ENCODE measurements at regions not wholly inside any gene's neighbourhood (a gene's known extent, or its start where the extent isn't known, plus 50 kb on each side); places are given as distances from the start of the nearest gene placed in this dataset.

DNA sequence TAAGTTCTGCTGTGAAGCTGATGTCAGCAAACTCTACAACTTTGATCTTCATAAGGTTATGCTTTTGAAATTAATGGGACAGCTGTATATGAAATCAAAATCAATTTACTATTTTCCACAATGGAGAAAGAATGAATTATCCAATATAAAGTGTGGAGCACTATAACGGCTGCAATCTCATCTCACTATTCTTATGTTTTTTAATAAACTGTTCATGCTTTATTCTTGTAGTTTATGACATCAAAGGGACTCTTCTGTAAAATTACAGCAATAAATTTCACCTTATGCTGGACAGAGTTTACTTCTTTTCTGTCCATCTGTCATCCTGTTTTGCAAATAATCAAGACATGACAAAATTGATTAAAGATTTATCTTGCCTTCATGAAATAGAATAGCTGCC lies 192.5 kb downstream of the TECRL start:
- no peak for TF ChIP-seq CTCF (IDR thresholded peaks at IDR 0.05; ENCODE audit: borderline replicate concordance, control extremely low read depth, extremely low read depth, insufficient read depth, missing control alignments)
- no peak for DNase-seq (ENCODE audit: low spot score)
- in situ Hi-C loops (cut with MboI; ENCODE audit: low sequenced_read_pairs, unreplicated experiment): no loop called here

DNA sequence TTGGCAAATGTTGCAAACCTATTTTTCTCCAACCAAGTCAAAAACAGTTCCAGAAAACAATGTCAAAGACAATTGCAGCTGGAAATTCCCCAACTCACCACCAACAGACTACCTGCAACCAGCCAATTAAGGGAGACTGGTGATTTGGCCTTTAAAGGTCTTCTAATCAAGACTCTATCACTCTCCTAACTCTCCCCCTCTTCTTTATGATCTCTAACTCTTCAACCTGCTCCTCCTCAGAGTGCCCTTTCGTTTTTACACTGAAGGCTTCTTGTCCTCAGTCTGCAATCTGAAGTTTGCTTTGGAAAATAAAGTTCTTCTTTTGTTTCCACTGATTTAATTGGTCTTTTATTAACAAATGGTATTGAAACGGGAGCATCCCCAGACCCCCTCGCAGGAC lies 203.9 kb downstream of the TECRL start:
- TF ChIP-seq CTCF (IDR thresholded peaks at IDR 0.05; ENCODE audit: borderline replicate concordance, control extremely low read depth, extremely low read depth, insufficient read depth, missing control alignments): no peak
- in situ Hi-C loops (cut with MboI; ENCODE audit: low sequenced_read_pairs, unreplicated experiment): no loop called here
- no peak for DNase-seq (ENCODE audit: low spot score)

- no peak for TF ChIP-seq CTCF (IDR thresholded peaks at IDR 0.05; ENCODE audit: borderline replicate concordance, control extremely low read depth, extremely low read depth, insufficient read depth, missing control alignments)
- no peak for DNase-seq (ENCODE audit: low spot score)
- in situ Hi-C loops (cut with MboI; ENCODE audit: low sequenced_read_pairs, unreplicated experiment): no loop called here
Measured at GRCh38 chr4:64200001-64200555, 209.2 kb downstream of the TECRL start.

GRCh38 chr4:64195582-64195981 lies 213.7 kb downstream of the TECRL start:
- no peak for DNase-seq (ENCODE audit: low spot score)
- TF ChIP-seq CTCF (IDR thresholded peaks at IDR 0.05; ENCODE audit: borderline replicate concordance, control extremely low read depth, extremely low read depth, insufficient read depth, missing control alignments): no peak
- in situ Hi-C loops (cut with MboI; ENCODE audit: low sequenced_read_pairs, unreplicated experiment): no loop called here

DNA sequence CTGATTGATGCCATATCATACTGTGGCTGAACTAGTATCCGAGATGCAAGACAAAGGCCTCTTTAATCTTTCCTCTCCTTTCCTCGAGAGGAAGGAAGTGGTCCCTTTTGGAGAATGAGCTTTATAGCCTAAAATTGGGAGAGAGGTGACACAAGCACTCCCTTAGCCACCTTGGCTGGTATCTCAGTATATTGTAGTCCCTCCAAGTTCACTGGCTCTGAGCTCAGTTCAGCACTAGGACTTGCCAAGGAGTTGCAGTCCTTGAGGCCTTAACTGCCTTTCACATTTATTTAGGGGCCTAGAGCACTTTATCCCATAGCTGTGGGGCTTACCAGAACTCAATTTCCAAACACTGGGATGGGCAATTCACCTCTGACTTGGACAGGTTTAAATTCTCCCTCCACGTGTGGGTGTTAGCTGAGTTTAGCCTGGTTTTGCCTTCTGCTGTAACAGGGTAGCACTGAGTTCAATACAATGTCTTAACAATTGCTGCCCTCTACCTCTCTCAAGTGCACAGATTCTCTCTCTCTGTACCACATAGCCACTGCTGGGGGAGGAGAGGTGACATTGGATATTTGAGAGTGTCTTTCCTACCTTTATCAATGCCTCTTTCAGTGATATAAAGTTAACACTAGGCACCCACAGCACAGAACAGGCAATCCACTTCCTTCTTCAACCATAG lies 216.4 kb downstream of the TECRL start:
- TF ChIP-seq CTCF (IDR thresholded peaks at IDR 0.05; ENCODE audit: borderline replicate concordance, control extremely low read depth, extremely low read depth, insufficient read depth, missing control alignments): no peak
- in situ Hi-C loops (cut with MboI; ENCODE audit: low sequenced_read_pairs, unreplicated experiment): no loop called here
- no peak for DNase-seq (ENCODE audit: low spot score)

DNA sequence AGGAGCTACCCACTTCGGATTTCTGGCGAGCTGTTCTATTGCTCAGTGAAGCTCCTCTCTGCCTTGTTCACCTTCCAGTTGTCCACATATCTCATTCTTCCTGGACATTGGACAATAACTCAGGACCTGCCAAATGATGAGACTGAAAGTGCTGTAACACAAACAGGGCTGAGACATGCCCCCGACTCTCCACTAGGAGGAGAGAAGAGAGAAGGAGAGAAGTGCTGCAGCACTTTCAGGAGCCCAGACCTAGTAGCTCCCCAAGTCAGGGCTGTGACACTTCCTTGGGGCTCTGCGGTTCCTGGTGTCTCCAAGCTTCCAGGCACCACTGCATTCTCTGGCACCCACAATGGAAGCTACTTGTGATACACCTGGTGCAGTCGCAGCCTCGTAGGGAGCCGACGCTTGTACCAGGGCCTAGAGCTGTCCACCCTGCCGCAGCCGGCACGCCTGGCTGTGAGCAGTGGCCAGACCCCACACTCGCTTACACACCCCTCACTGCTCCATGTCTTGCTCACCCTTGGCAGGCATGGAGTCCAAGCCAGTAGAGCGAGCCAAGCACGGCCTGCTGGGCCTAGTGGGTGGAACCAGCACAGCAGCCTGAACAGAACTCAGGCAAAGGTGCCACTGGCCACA lies 234.9 kb downstream of the TECRL start:
- DNase-seq (ENCODE audit: low spot score): no peak
- in situ Hi-C loops (cut with MboI; ENCODE audit: low sequenced_read_pairs, unreplicated experiment): loop anchor here (25.0 kb wide), 1 partner anchor 363 kb away; no protein-coding TSS in a partner anchor
- TF ChIP-seq CTCF (IDR thresholded peaks at IDR 0.05; ENCODE audit: borderline replicate concordance, control extremely low read depth, extremely low read depth, insufficient read depth, missing control alignments): no peak
